OCI-LY7 (cell line): ENCODE measurements at regions not wholly inside any gene's neighbourhood (a gene's known extent, or its start where the extent isn't known, plus 50 kb on each side); places are given as distances from the start of the nearest gene placed in this dataset.
"Not testable (repeated sequence)": the region's sequence is repeated elsewhere in the genome, so short reads cannot be mapped to it uniquely, and the experiment has no call there.

ENCODE experiments used
- BruUV-seq: library from RNA; stranded (reverse); fragments of 400-500 nt; replicated peaks from 2 replicates; lab custom pipeline; 2021; lab: Mats Ljungman, UMichigan
- CTCF ChIA-PET: fragments of 300-600 bp; sonication (Branson Sonifier 250); formaldehyde crosslinking; loops from one replicate; lab custom pipeline; 2022; ENCODE audit warnings: antibody characterized with exemption; ENCODE audit not compliant: unreplicated experiment; lab: Charles Lee
- POLR2A ChIA-PET: fragments of 300-600 bp; sonication (Branson Sonifier 250); formaldehyde crosslinking; loops from one replicate; lab custom pipeline; 2022; ENCODE audit warnings: antibody characterized with exemption; lab: Charles Lee
- DNase-seq: peaks from one replicate; pipeline ENCODE4 v3.0.0-alpha.2; 2015; ENCODE audit warnings: low spot score
- H2AFZ ChIP-seq: fragments of 200-600 bp; sonication (generic), shearing (Covaris generic); 2 replicates; pipeline ENCODE4 v1.6.1; 2014; ENCODE audit warnings: mild to moderate bottlenecking, antibody characterized with exemption, low read length, moderate library complexity
- H3K27ac ChIP-seq: fragments of 200-600 bp; sonication (generic); 2 replicates; pipeline ENCODE4 v1.5.1; 2014; ENCODE audit warnings: mixed run types, low read depth, mild to moderate bottlenecking, moderate library complexity, low read length, inconsistent platforms; ENCODE audit not compliant: poor library complexity, severe bottlenecking
- H3K36me3 ChIP-seq: fragments of 200-600 bp; sonication (generic); 2 replicates; pipeline ENCODE4 v1.6.1; 2014; ENCODE audit warnings: mild to moderate bottlenecking, antibody characterized with exemption, low read length, moderate library complexity, mixed read lengths; ENCODE audit not compliant: insufficient read depth
- H3K4me1 ChIP-seq: fragments of 200-600 bp; sonication (generic); 2 replicates; pipeline ENCODE4 v1.5.1; 2014; ENCODE audit warnings: mild to moderate bottlenecking, low read length; ENCODE audit not compliant: insufficient read depth, poor library complexity, severe bottlenecking
- H3K4me2 ChIP-seq: fragments of 200-600 bp; sonication (generic); 2 replicates; pipeline ENCODE4 v1.6.1; 2014; ENCODE audit warnings: mild to moderate bottlenecking, low read length
- H3K4me3 ChIP-seq: fragments of 200-600 bp; sonication (generic); 2 replicates; pipeline ENCODE4 v1.5.1; 2014; ENCODE audit warnings: mild to moderate bottlenecking, low read depth, low read length; ENCODE audit not compliant: poor library complexity, severe bottlenecking
- H3K79me2 ChIP-seq: fragments of 200-600 bp; sonication (generic); 2 replicates; pipeline ENCODE4 v1.6.1; 2016; ENCODE audit warnings: low read depth, mild to moderate bottlenecking, low read length, moderate library complexity, mixed read lengths; ENCODE audit not compliant: insufficient read depth
- H3K9me2 ChIP-seq: fragments of 200-600 bp; sonication (generic); 2 replicates; pipeline ENCODE4 v1.6.1; 2016; ENCODE audit warnings: mild to moderate bottlenecking, low read length, mixed read lengths; ENCODE audit not compliant: insufficient read depth
- H3K9me3 ChIP-seq: fragments of 200-600 bp; sonication (generic); 2 replicates; pipeline ENCODE4 v1.6.1; 2014; ENCODE audit warnings: mild to moderate bottlenecking, mixed run types, low read length, mixed read lengths
- H4K20me1 ChIP-seq: fragments of 200-600 bp; sonication (generic); 2 replicates; pipeline ENCODE4 v1.6.1; 2014; ENCODE audit warnings: mild to moderate bottlenecking, antibody characterized with exemption, low read length, moderate library complexity, mixed read lengths; ENCODE audit not compliant: insufficient read depth
- CTCF ChIP-seq: fragments of 200-600 bp; sonication (generic); conservative IDR thresholded peaks from 2 replicates; pipeline ENCODE4 v1.5.1; 2014; ENCODE audit warnings: mild to moderate bottlenecking, antibody characterized with exemption, low read length, moderate library complexity, mixed read lengths
- EZH2phosphoT487 ChIP-seq: fragments of 200-600 bp; sonication (generic); IDR thresholded peaks from 2 replicates; pipeline ENCODE4 v1.6.1; 2018; ENCODE audit warnings: low read depth, borderline replicate concordance, mild to moderate bottlenecking, mixed run types, antibody characterized with exemption, low read length, moderate library complexity, mixed read lengths
- intact Hi-C: fragments of 100-400 bp; cut with micrococcal nuclease; formaldehyde crosslinking; loops from one replicate; pipeline ENCODE4 v1.10.0; 2022; ENCODE audit not compliant: unreplicated experiment

GRCh38 chr11:22930816-22931594, 70.7 kb upstream of the CCDC179 start:
- no peak overlapping the region for H3K27ac ChIP-seq
- no peaks in the 10 kb centered on the region for H4K20me1 ChIP-seq
- POLR2A ChIA-PET = no interaction called here
- TF ChIP-seq CTCF (no peak), EZH2phosphoT487 (no peak)
- no peak for DNase-seq
- BruUV-seq = no TSS peak
- H3K4me2 ChIP-seq = no peak overlapping the region
- H3K36me3 ChIP-seq = no peaks in the 10 kb centered on the region
- H3K4me3 ChIP-seq = no peak overlapping the region
- CTCF ChIA-PET = no interaction called here
- no peaks in the 10 kb centered on the region for H3K4me1 ChIP-seq
- intact Hi-C loops = no loop called here
- no peaks in the 10 kb centered on the region for H3K79me2 ChIP-seq
- H3K9me3 ChIP-seq = no peaks in the 10 kb centered on the region
- no peaks in the 10 kb centered on the region for H3K9me2 ChIP-seq
- H2AFZ ChIP-seq = no peak overlapping the region

GRCh38 chr11:22938691-22939090, 78.4 kb upstream of the CCDC179 start:
- BruUV-seq = no TSS peak
- POLR2A ChIA-PET = no interaction called here
- intact Hi-C loops = no loop called here

GRCh38 chr11:22941544-22941943, 81.3 kb upstream of the CCDC179 start:
- DNase-seq, H2AFZ ChIP-seq, H3K9me2 ChIP-seq, H3K4me1 ChIP-seq, H3K4me3 ChIP-seq, H3K79me2 ChIP-seq, intact Hi-C loops, BruUV-seq, H3K9me3 ChIP-seq, H3K27ac ChIP-seq, POLR2A ChIA-PET, H3K4me2 ChIP-seq, H3K36me3 ChIP-seq, H4K20me1 ChIP-seq, CTCF ChIA-PET: not testable (repeated sequence)

More at GRCh38 chr11:22938691-22939090, 78.4 kb upstream of the CCDC179 start:
- no peaks in the 10 kb centered on the region for H4K20me1 ChIP-seq
- H3K27ac ChIP-seq = no peak overlapping the region
- H3K9me2 ChIP-seq = no peaks in the 10 kb centered on the region
- H3K36me3 ChIP-seq = no peaks in the 10 kb centered on the region
- TF ChIP-seq CTCF (no peak), EZH2phosphoT487 (no peak)
- H3K4me3 ChIP-seq = no peak overlapping the region
- no peak overlapping the region for H3K4me2 ChIP-seq
- H3K79me2 ChIP-seq = no peaks in the 10 kb centered on the region
- no peaks in the 10 kb centered on the region for H3K4me1 ChIP-seq
- no peaks in the 10 kb centered on the region for H3K9me3 ChIP-seq
- no peak overlapping the region for H2AFZ ChIP-seq
- CTCF ChIA-PET = no interaction called here
- no peak for DNase-seq
